ENCODE measurements at regions not wholly inside any gene's neighbourhood (a gene's known extent, or its start where the extent isn't known, plus 50 kb on each side); places are given as distances from the start of the nearest gene placed in this dataset.

DNA sequence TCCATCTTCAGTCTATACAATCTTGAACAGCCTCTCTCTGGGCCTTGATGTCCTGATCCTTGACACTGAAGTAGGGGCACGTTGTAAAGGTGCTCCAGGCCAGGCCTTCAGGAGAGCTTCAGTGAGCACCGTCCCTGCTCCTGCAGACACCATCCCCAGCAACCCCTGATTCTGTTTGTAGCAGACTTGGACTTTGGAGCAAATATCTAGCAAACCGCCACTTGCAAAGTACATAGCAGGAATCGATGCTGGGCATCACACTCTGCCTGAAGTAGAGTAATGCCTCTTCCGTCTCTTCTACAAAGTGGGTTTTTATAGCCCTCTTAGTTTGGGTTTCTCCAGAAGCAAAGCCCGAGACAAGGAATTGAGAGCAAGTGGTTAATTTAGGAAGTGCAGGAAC, 169.1 kb downstream of the SALL1 start:
- no peaks in the 10 kb centered on the region for H3K27me3 ChIP-seq
- H3K9me3 ChIP-seq = no peaks in the 10 kb centered on the region
- intact Hi-C loops (cut with DNase I) = no loop called here
- no peak overlapping the region for H3K4me3 ChIP-seq
- no peaks in the 10 kb centered on the region for H3K4me1 ChIP-seq
- TF ChIP-seq, protein P1, sequence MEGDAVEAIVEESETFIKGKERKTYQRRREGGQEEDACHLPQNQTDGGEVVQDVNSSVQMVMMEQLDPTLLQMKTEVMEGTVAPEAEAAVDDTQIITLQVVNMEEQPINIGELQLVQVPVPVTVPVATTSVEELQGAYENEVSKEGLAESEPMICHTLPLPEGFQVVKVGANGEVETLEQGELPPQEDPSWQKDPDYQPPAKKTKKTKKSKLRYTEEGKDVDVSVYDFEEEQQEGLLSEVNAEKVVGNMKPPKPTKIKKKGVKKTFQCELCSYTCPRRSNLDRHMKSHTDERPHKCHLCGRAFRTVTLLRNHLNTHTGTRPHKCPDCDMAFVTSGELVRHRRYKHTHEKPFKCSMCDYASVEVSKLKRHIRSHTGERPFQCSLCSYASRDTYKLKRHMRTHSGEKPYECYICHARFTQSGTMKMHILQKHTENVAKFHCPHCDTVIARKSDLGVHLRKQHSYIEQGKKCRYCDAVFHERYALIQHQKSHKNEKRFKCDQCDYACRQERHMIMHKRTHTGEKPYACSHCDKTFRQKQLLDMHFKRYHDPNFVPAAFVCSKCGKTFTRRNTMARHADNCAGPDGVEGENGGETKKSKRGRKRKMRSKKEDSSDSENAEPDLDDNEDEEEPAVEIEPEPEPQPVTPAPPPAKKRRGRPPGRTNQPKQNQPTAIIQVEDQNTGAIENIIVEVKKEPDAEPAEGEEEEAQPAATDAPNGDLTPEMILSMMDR (IDR thresholded peaks at IDR 0.05) = no peak
- no peak for TF ChIP-seq POLR2A (IDR thresholded peaks at IDR 0.05)
- no peak for ATAC-seq
- no peak overlapping the region for H3K27ac ChIP-seq
- H3K36me3 ChIP-seq (replicated peaks in 1 of 2; ENCODE audit: insufficient read depth in 1 of 2, low read depth in 2 of 2) = no peaks in the 10 kb centered on the region
- no peak for DNase-seq
- 78 to 85% methylated on average over 6 of the region's 6 CpGs for WGBS, 2 donors

DNA sequence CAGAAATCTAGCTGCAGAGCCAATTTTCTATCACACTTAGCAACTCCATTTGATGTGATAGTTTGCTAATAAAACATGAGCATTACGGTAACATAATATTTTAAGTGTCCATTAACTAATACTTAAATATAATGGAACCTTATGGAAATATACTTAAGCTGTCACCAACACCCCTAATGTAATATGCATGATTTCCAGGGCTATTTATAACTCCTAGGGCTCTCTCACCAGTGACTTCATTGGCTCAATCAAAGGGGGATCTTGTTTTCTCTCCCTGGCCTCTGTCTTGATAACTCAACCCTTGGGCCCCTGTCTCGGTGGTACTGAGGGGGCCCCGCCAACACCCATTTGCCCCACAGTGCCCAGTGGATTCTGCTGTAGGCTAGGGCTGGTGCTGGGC, 170.4 kb downstream of the SALL1 start:
- H3K4me1 ChIP-seq = no peaks in the 10 kb centered on the region
- no peak for TF ChIP-seq POLR2A (IDR thresholded peaks at IDR 0.05)
- TF ChIP-seq, protein P1 (IDR thresholded peaks at IDR 0.05) = no peak
- no peak overlapping the region for H3K4me3 ChIP-seq
- whole genome bisulfite sequencing, 2 donors = 84 to 96% methylated on average over 3 of the region's 3 CpGs
- H3K9me3 ChIP-seq = no peaks in the 10 kb centered on the region
- DNase-seq (no peak), ATAC-seq (no peak)
- intact Hi-C loops (cut with DNase I) = no loop called here
- no peak overlapping the region for H3K27ac ChIP-seq
- no peaks in the 10 kb centered on the region for H3K27me3 ChIP-seq
- H3K36me3 ChIP-seq (replicated peaks in 1 of 2; ENCODE audit: insufficient read depth in 1 of 2, low read depth in 2 of 2) = no peaks in the 10 kb centered on the region

DNA sequence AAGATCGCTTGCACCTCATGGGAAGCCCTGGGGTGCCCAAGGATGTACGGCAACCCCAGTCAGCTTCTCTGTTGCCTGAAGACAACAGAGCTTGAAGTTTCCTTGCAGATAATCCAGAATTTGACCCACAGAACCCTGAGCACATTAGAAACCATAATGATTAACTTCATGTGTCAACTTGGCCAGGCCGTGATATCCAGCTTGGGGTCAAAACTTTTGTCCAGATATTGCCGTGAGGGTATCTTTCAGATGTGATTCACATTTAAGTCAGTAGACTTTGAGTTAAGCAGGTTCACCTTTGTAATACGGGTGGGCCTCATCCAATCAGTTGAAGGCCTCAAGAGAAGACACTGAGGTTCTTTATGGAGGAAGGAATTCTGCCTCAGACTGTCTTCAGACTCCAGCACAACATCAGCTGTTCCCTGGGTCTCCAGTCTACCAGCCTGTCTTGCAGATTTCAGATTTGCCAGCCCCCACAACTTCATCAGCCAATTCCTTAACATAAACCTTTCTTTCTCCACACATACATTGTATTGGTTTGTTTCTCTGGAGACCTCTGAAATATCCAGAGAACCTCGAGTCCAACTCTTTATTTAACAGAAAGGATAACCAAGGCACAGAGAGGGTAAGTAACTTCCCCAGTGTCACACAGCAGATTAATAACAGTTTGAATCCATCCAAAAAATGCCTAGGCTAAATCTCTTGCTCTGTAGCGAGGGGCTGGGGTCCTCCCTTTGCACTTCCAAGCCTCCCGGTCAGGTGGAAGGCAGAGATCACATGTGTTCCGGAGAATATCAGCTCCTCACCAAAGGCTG, 171.1 kb downstream of the SALL1 start:
- DNase-seq = no peak
- TF ChIP-seq, protein P1 (IDR thresholded peaks at IDR 0.05) = no peak
- no peak for TF ChIP-seq POLR2A (IDR thresholded peaks at IDR 0.05)
- no peak overlapping the region for H3K27ac ChIP-seq
- intact Hi-C loops (cut with DNase I) = no loop called here
- H3K9me3 ChIP-seq = no peaks in the 10 kb centered on the region
- 63 to 64% methylated on average over 9 of the region's 9 CpGs for WGBS, 2 donors
- no peak for ATAC-seq
- H3K4me3 ChIP-seq = no peak overlapping the region
- no peaks in the 10 kb centered on the region for H3K36me3 ChIP-seq (replicated peaks in 1 of 2; ENCODE audit: insufficient read depth in 1 of 2, low read depth in 2 of 2)
- H3K27me3 ChIP-seq = no peaks in the 10 kb centered on the region
- no peaks in the 10 kb centered on the region for H3K4me1 ChIP-seq

DNA sequence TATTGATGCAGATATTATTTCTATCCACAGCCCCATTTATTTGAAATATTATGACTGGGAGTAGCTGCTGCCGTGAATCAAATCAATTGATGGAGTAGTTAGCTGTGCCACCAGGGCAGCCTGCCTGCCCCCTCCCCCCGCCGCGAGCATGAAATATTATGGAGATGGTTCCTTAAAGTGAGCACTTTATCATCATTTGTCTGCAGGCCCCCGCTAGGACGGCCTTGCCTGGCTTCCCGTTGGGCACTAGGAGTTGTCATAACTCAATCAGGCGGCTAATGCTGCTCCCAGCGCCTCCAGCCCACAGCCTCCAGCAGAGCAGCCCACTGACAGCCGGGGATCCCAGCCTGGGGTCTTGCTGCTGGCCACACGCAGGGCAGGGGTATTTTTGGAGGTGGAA, 173.9 kb downstream of the SALL1 start:
- intact Hi-C loops (cut with DNase I) = no loop called here
- Histone ChIP-seq H3K27ac (no peak overlapping the region), H3K36me3 (replicated peaks in 1 of 2; ENCODE audit: insufficient read depth in 1 of 2, low read depth in 2 of 2) (no peaks in the 10 kb centered on the region), H3K4me3 (no peak overlapping the region), H3K9me3 (no peaks in the 10 kb centered on the region), H3K27me3 (no peaks in the 10 kb centered on the region), H3K4me1 (no peaks in the 10 kb centered on the region)
- TF ChIP-seq POLR2A (IDR thresholded peaks at IDR 0.05) = no peak
- TF ChIP-seq, protein P1 (IDR thresholded peaks at IDR 0.05) = no peak
- DNase-seq = no peak
- WGBS, 2 donors = 28 to 42% methylated on average over 11 of the region's 11 CpGs
- no peak for ATAC-seq
